Urothelium cell line (cell line): ENCODE measurements at regions not wholly inside any gene's neighbourhood (a gene's known extent, or its start where the extent isn't known, plus 50 kb on each side); places are given as distances from the start of the nearest gene placed in this dataset.
A peak's percentile ranks its signal among the peaks of the same experiment; 100 is the strongest.

Source experiments
- DNase-seq: peaks from one replicate; pipeline ENCODE4 v3.0.0; 2011; ENCODE audit warnings: low spot score, mixed read lengths
- FAIRE-seq: peaks from 2 replicates; lab custom pipeline; 2011; peaks lifted over from hg19 to GRCh38; lab: Jason Lieb, UNC

GRCh38 chr10:60669501-60669900, 108.8 kb upstream of the CDK1 start:
- no peak for FAIRE-seq
- DNase-seq = no peak

- FAIRE-seq (no peak), DNase-seq (no peak)
Measured at GRCh38 chr10:60666221-60666620, 112.1 kb upstream of the CDK1 start.

GRCh38 chr10:60664859-60665258, 113.4 kb upstream of the CDK1 start:
- DNase-seq (no peak), FAIRE-seq (no peak)

GRCh38 chr10:60663850-60664249, 114.4 kb upstream of the CDK1 start:
- FAIRE-seq (no peak), DNase-seq (no peak)

- no peak for FAIRE-seq
- peak; percentile 33 for DNase-seq
Measured at GRCh38 chr10:60662917-60663614, 115.2 kb upstream of the CDK1 start.

- FAIRE-seq (no peak), DNase-seq (peak; percentile 69)
Measured at GRCh38 chr10:60661637-60662036, 116.6 kb upstream of the CDK1 start.

- FAIRE-seq = no peak
Measured at GRCh38 chr10:60660625-60661024, 117.7 kb upstream of the CDK1 start.

GRCh38 chr10:60654813-60655464, 123.3 kb upstream of the CDK1 start:
- FAIRE-seq (no peak), DNase-seq (no peak)

More at GRCh38 chr10:60660625-60661024, 117.7 kb upstream of the CDK1 start:
- no peak for DNase-seq

- FAIRE-seq (no peak), DNase-seq (no peak)
Measured at GRCh38 chr10:60652628-60653027, 125.7 kb upstream of the CDK1 start.

- no peak for FAIRE-seq
Measured at GRCh38 chr10:60650378-60650800, 127.9 kb upstream of the CDK1 start.

GRCh38 chr10:60649485-60650377, 128.5 kb upstream of the CDK1 start:
- no peak for DNase-seq
- FAIRE-seq = no peak

More at GRCh38 chr10:60650378-60650800, 127.9 kb upstream of the CDK1 start:
- DNase-seq = no peak

- FAIRE-seq = no peak
- no peak for DNase-seq
Measured at GRCh38 chr10:60648761-60649160, 129.5 kb upstream of the CDK1 start.

- peak; percentile 44 for DNase-seq
- no peak for FAIRE-seq
Measured at GRCh38 chr10:60646966-60647796, 131.1 kb upstream of the CDK1 start.

GRCh38 chr10:60645980-60646379, 132.3 kb upstream of the CDK1 start:
- FAIRE-seq (no peak), DNase-seq (no peak)

- FAIRE-seq (no peak), DNase-seq (no peak)
Measured at GRCh38 chr10:60644436-60645130, 133.7 kb upstream of the CDK1 start.

GRCh38 chr10:60643874-60644273, 134.4 kb upstream of the CDK1 start:
- DNase-seq = no peak
- FAIRE-seq = no peak

- DNase-seq (no peak), FAIRE-seq (no peak)
Measured at GRCh38 chr10:60629332-60629731, 148.9 kb upstream of the CDK1 start.

- DNase-seq = no peak
- no peak for FAIRE-seq
Measured at GRCh38 chr10:60627778-60628748, 150.2 kb upstream of the CDK1 start.

- FAIRE-seq (no peak), DNase-seq (no peak)
Measured at GRCh38 chr10:60626037-60626436, 152.2 kb upstream of the CDK1 start.
